GM23248 (cell line): ENCODE measurements at regions not wholly inside any gene's neighbourhood (a gene's known extent, or its start where the extent isn't known, plus 50 kb on each side); places are given as distances from the start of the nearest gene placed in this dataset.

Experiments
- EZH2 ChIP-seq: fragments of 200-600 bp; sonication (generic); IDR thresholded peaks from 2 replicates; pipeline ENCODE4 v1.6.1; 2018; ENCODE audit warnings: antibody characterized with exemption, mild to moderate bottlenecking; ENCODE audit not compliant: insufficient read depth, poor library complexity, severe bottlenecking
- EZH2phosphoT487 ChIP-seq: fragments of 200-600 bp; sonication (generic); IDR thresholded peaks from 2 replicates; pipeline ENCODE4 v1.6.1; 2018; ENCODE audit warnings: antibody characterized with exemption, moderate library complexity, mild to moderate bottlenecking, low read depth; ENCODE audit not compliant: insufficient read depth

GRCh38 chr22:19577422-19577966 is 53.3 kb upstream of the CLDN5 start:
- TF ChIP-seq EZH2: no peak
- no peak for TF ChIP-seq EZH2phosphoT487
